ENCODE measurements at regions not wholly inside any gene's neighbourhood (a gene's known extent, or its start where the extent isn't known, plus 50 kb on each side); places are given as distances from the start of the nearest gene placed in this dataset.
"Not testable (repeated sequence)": the region's sequence is repeated elsewhere in the genome, so short reads cannot be mapped to it uniquely, and the experiment has no call there.

DNA sequence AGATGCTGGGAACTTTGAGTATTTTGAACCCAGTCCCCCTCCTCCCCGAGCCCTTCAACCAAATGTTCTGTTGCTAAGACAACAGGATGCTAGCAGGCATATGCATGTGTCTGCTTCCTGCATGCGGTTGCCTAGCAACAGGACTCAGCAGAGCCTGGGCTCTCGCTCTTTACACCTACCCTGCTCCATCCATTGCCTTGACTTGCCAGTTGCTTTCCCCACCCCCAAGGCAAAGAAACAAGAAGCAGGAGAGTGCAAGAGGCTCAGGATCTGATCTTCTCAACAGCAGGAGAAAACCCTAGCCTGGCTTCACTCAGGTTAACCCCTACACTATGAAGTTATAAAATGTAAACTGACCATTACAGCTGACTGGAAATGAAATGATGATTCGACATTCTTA, 393.0 kb downstream of the IGSF11 start:
- no peak for TF ChIP-seq CTCF (IDR thresholded peaks at IDR 0.05)

DNA sequence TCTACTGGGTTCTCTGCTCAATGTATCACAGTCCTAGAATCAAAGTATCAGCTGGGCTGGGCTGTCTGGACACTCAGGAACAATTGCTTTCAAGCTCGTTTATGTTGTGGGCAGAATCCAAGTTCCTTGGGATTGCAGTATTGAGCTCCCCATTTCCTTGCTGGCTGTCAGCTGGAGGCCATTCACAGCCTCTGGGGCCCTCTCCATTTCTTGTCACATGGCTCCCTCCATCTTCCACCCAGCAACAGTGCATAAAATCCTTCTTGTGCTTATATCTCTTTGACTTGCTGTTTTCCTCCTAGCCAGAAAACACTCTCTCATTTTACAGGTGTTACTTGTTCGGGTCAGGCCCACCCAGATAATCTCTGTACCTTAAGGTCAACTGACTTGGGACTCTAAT, 363.5 kb downstream of the IGSF11 start:
- Histone ChIP-seq H3K27me3 (no peaks in the 10 kb centered on the region), H3K27ac (no peak overlapping the region), H3K9me3 (no peaks in the 10 kb centered on the region), H3K4me1 (no peaks in the 10 kb centered on the region), H3K36me3 (no peaks in the 10 kb centered on the region), H3K4me3 (no peak overlapping the region), H3K9ac (ENCODE audit: low read depth in 2 of 2, low read length in 2 of 2) (no peak overlapping the region)
- intact Hi-C loops (cut with DNase I) = no loop called here
- no peak for DNase-seq
- no peak for TF ChIP-seq CTCF (IDR thresholded peaks at IDR 0.05)

More for the DNA sequence above, 393.0 kb downstream of the IGSF11 start:
- intact Hi-C loops (cut with DNase I) = no loop called here
- H3K27ac ChIP-seq = no peak overlapping the region
- H3K4me3 ChIP-seq = no peak overlapping the region
- no peaks in the 10 kb centered on the region for H3K9me3 ChIP-seq
- no peak for DNase-seq
- no peaks in the 10 kb centered on the region for H3K36me3 ChIP-seq
- no peaks in the 10 kb centered on the region for H3K4me1 ChIP-seq
- H3K27me3 ChIP-seq = no peaks in the 10 kb centered on the region
- H3K9ac ChIP-seq (ENCODE audit: low read depth in 2 of 2, low read length in 2 of 2) = no peak overlapping the region

DNA sequence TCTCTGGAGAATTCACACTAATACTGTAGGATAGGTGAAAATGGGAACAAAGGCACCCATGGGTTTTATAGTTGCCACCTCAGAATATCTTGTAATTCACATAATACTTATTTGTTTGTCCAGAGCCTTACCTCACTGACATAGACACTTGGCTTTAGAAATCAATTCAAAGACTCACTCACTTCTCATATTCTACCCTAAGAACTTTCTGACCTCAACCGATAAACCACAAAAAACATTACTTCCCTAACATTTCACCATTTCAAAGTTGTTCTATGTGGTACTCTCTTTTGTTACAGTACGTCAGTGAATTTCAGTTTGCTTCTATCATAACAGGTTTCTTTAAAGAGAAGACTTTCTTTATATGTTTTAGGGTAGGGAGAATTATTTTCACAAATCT, 359.3 kb downstream of the IGSF11 start:
- no peaks in the 10 kb centered on the region for H3K9me3 ChIP-seq
- TF ChIP-seq CTCF (IDR thresholded peaks at IDR 0.05) = no peak
- intact Hi-C loops (cut with DNase I) = no loop called here
- H3K9ac ChIP-seq (ENCODE audit: low read depth in 2 of 2, low read length in 2 of 2) = no peak overlapping the region
- no peak overlapping the region for H3K4me3 ChIP-seq
- H3K27ac ChIP-seq = no peak overlapping the region
- H3K36me3 ChIP-seq = no peaks in the 10 kb centered on the region
- no peaks in the 10 kb centered on the region for H3K27me3 ChIP-seq
- DNase-seq = no peak
- H3K4me1 ChIP-seq = no peaks in the 10 kb centered on the region

DNA sequence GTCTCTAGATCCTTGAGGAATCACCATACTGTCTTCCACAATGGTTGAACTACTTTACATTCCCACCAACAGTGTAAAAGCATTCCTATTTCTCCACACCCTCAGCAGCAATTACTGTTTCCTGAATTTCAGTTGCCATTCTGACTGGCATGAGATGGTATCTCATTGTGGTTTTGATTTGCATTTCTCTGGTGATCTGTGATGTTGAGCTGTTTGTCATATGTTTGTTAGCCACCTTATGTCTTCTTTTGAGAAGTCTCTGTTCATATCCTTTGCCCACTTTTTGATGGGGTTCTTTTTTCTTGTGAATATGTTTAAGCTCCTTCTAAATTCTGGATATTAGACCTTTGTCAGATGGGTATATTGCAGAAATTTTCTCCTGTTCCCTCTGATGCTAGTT, 356.0 kb downstream of the IGSF11 start:
- H3K27me3 ChIP-seq; DNase-seq; H3K27ac ChIP-seq; H3K4me3 ChIP-seq; H3K36me3 ChIP-seq; H3K9me3 ChIP-seq; H3K4me1 ChIP-seq; intact Hi-C loops (cut with DNase I); H3K9ac ChIP-seq (ENCODE audit: low read depth in 2 of 2, low read length in 2 of 2): not testable (repeated sequence)

- no peak overlapping the region for H3K27ac ChIP-seq
Observed at GRCh38 chr3:118682921-118683320, 351.7 kb downstream of the IGSF11 start.

GRCh38 chr3:118683636-118684035, 351.0 kb downstream of the IGSF11 start:
- Histone ChIP-seq H3K27ac (no peak overlapping the region), H3K9ac (ENCODE audit: low read depth in 2 of 2, low read length in 2 of 2) (no peak overlapping the region), H3K36me3 (no peaks in the 10 kb centered on the region), H3K4me3 (no peak overlapping the region), H3K9me3 (no peaks in the 10 kb centered on the region), H3K4me1 (no peaks in the 10 kb centered on the region), H3K27me3 (no peaks in the 10 kb centered on the region)
- TF ChIP-seq CTCF (IDR thresholded peaks at IDR 0.05) = no peak
- intact Hi-C loops (cut with DNase I) = no loop called here
- DNase-seq = no peak

More at GRCh38 chr3:118682921-118683320, 351.7 kb downstream of the IGSF11 start:
- Histone ChIP-seq H3K36me3 (no peaks in the 10 kb centered on the region), H3K9me3 (no peaks in the 10 kb centered on the region), H3K27me3 (no peaks in the 10 kb centered on the region), H3K4me3 (no peak overlapping the region), H3K4me1 (no peaks in the 10 kb centered on the region), H3K9ac (ENCODE audit: low read depth in 2 of 2, low read length in 2 of 2) (no peak overlapping the region)
- intact Hi-C loops (cut with DNase I) = no loop called here
- TF ChIP-seq CTCF (IDR thresholded peaks at IDR 0.05) = no peak
- no peak for DNase-seq

All from colonic mucosa (tissue), 4 donors.